Ishikawa (cell line): ENCODE measurements at regions not wholly inside any gene's neighbourhood (a gene's known extent, or its start where the extent isn't known, plus 50 kb on each side); places are given as distances from the start of the nearest gene placed in this dataset.

Source experiments
- EGR1 ChIP-seq: IDR thresholded peaks from 2 replicates; pipeline ENCODE4 v1.6.1; 2012
- NFIC ChIP-seq: IDR thresholded peaks from 2 replicates; pipeline ENCODE4 v1.6.1; 2012
- RAD21 ChIP-seq: IDR thresholded peaks from 2 replicates; pipeline ENCODE4 v1.6.1; 2012; ENCODE audit warnings: low read depth
- TEAD4 ChIP-seq: IDR thresholded peaks from 2 replicates; pipeline ENCODE4 v1.6.1; 2012

- TF ChIP-seq TEAD4 (no peak), EGR1 (no peak), NFIC (no peak), RAD21 (no peak)
Measured at GRCh38 chr2:19844750-19845149, 57.0 kb downstream of the TTC32 start.
